ENCODE measurements at regions not wholly inside any gene's neighbourhood (a gene's known extent, or its start where the extent isn't known, plus 50 kb on each side); places are given as distances from the start of the nearest gene placed in this dataset.

DNA sequence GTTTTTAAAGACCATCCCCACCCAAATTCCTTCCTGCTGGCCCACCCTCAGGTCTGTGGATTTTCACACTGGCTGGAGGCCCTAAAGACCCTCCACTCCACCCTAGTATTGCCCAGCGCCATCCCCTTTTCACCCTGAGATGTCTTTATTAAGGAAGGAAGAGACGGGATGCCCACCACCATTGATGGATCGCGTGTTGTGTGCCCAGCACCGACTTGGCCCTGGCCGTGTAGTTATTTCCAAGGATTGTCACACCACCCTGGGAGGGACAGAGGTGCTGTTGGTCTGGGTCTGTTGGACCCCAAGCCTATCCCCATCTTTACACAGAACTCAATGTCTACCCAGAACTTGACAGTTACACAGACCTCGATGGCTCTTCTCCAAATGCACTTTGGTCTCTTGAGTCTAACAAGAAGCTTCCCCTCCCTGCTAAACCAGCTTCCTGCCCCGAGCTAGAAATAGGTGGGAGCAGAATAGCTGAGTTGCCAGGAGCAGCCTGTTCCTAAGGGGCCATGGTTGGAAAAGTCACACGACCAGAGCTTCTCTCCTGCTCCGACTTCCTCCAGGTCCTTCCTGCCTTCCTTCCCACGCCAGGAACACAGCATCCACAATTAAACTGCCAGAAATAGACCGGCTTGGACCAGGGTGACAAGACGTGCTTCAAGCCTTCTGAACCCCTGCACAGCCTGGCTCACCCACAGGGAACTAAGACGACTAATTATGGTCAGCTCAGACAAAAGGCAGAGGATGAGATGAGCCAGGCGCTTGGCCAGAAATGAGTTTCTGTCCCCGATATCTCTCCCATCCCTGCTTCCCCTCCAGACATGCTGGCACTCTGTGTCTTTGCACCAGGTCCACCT lies 139.5 kb upstream of the CHST15 start:
- ATAC-seq (replicated peaks) = peak; percentile 16
- no peak for DNase-seq
- H3K27ac Mint-ChIP-seq = no peak overlapping the region

DNA sequence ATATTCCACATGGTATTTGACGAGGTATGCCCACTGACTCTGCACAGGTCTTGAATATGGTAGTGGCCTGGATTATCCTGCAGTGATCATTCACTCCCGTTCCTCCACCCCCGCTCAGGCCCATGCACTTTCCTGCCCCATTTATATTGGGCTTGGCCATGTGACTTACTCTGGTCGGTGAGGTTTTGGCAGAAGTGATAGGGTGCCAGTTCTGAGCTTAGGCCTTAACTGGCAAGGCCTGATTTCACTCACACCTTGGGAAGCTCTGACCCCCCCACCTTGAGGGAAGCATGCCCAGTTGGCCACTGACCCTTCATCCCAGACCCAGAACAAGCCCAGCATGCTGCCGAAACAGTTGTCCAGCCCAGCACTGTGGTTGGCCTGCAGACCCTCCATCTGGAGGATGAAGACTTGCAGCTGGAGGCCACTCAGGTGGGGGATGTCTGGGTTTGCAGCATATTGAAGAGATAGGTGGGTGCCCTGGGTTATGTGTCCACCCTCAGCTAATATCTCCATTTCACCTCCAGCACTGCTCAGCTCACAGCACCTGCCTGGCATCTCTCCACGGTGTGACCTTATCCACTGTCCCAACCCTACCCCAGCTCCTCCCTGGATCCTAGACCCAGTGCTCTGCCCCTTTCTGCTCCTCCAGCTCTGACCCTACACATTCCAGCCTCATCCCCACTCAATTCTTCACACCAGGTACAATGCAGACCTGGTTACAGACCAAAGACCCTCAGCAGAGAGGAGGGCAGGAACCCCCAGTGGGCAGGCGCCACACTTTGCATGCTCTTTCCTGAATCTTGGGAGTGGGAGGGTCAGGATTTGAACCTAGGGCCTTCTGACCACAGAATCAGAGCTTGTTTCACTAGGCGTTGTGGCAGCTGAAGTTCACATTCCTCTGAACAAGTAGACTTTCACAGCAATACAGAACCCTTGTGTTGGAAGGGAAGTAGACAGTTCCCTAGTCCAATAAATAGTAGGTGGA lies 138.1 kb upstream of the CHST15 start:
- Mint-ChIP-seq H3K9me3 (peaks cover 6 to 13% of the 10 kb centered on the region in 2 donors), H3K27ac (peak overlapping the region; percentile 92 to 94), H3K36me3 (ENCODE audit: insufficient read depth) (peaks cover 56% of the 10 kb centered on the region), H3K4me1 (ENCODE audit: low read depth in 2 of 2) (peaks cover 0 to 5% of the 10 kb centered on the region in 2 donors), H3K27me3 (peaks cover 0 to 15% of the 10 kb centered on the region in 2 donors), H3K4me3 (peak overlapping the region; percentile 48 to 61)
- peak; percentile 75 for ATAC-seq (replicated peaks)
- DNase-seq = peak; percentile 48 to 65 (median 59)

More for the DNA sequence above, 139.5 kb upstream of the CHST15 start:
- peaks cover 0 to 1% of the 10 kb centered on the region in 2 donors for H3K4me1 Mint-ChIP-seq (ENCODE audit: low read depth in 2 of 2)
- peaks cover 0 to 15% of the 10 kb centered on the region in 2 donors for H3K27me3 Mint-ChIP-seq
- H3K9me3 Mint-ChIP-seq = peaks cover 0 to 2% of the 10 kb centered on the region in 2 donors
- peaks cover 41% of the 10 kb centered on the region for H3K36me3 Mint-ChIP-seq (ENCODE audit: insufficient read depth)
- no peak overlapping the region for H3K4me3 Mint-ChIP-seq

DNA sequence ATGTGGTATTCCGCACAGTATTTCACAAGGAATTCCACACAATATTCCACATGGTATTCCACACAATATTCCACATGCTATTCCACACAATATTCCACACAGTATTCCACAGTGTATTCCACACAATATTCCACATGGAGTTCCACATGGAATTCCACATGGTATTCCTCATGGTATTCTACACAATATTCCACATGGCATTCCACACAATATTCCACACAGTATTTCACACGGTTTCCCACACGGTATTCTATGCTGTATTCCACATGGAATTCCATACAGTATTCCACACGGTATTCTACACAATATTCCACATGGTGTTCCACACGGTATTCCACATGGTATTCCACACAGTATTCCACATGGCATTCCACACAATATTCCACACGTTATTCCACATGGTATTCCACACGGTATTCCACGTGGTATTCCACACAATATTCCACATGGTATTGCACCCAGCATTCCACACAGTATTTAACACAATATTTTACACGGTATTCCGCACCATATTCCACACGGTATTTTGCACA lies 137.3 kb upstream of the CHST15 start:
- Mint-ChIP-seq H3K27ac (peak overlapping the region; percentile 92 to 94), H3K4me3 (peak overlapping the region; percentile 48 to 61), H3K36me3 (ENCODE audit: insufficient read depth) (peaks cover 63% of the 10 kb centered on the region), H3K9me3 (peaks cover 9 to 21% of the 10 kb centered on the region in 2 donors), H3K27me3 (peaks cover 0 to 7% of the 10 kb centered on the region in 2 donors), H3K4me1 (ENCODE audit: low read depth in 2 of 2) (peaks cover 3 to 8% of the 10 kb centered on the region in 2 donors)
- DNase-seq (no peak), ATAC-seq (replicated peaks) (no peak)

DNA sequence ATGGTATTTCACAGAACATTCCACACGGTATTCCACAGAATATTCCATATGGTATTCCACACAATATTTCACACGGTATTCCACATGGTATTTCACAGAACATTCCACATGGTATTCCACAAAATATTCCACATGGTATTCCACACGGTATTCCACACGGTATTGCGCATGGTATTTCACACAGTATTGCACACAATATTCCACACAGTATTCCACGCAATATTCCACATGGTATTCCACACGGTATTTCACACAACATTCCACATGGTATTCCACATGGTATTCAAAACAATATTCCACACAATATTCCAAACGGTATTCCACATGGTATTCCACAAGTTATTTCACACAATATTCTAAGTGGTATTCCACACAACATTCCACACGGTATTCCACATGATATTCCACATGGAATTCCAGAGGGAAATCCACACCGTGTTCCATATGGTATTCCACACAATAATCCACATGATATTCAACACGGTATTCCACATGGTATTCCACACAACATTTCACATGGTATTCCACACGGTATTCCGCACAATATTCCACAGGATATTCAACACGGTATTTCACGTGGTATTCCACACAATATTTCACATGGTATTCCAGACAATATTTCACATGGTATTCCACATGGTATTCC lies 136.7 kb upstream of the CHST15 start:
- Mint-ChIP-seq H3K4me1 (ENCODE audit: low read depth in 2 of 2) (peaks cover 3 to 8% of the 10 kb centered on the region in 2 donors), H3K27ac (peak overlapping the region; percentile 79 to 94), H3K36me3 (ENCODE audit: insufficient read depth) (peaks cover 69% of the 10 kb centered on the region), H3K9me3 (peaks cover 9 to 22% of the 10 kb centered on the region in 2 donors), H3K4me3 (peak overlapping the region in 1 of 2 donors; percentile 25), H3K27me3 (peaks cover 0 to 1% of the 10 kb centered on the region in 2 donors)
- ATAC-seq (replicated peaks) = no peak
- DNase-seq = no peak

DNA sequence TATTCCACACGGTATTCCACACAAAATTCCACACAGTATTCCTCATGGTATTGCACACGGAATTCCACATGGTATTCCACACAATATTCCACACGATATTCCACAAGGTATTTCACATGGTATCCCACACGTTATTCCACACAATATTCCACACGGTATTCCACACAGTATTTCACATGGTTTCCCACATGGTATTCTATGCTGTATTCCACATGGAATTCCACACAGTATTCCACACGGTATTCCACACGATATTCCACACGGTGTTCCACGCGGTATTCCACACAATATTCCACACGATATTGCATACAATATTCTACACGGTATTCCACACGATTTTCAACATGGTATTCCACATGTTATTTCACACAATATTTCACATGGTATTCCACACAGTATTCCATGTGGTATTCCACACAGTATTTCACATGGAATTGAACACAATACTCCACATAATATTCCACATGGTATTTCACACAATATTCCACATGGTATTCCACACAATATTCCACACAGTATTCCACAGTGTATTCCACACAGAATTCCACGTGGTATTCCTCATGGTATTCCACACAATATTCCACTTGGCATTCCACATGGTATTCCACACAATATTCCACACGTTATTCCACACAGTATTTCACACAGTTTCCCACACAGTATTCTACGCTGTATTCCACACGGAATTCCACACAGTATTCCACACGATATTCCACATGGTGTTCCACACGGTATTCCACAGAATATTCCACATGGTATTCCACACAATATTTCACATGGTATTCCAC lies 136.0 kb upstream of the CHST15 start:
- Mint-ChIP-seq H3K9me3 (peaks cover 9 to 22% of the 10 kb centered on the region in 2 donors), H3K4me1 (ENCODE audit: low read depth in 2 of 2) (peaks cover 3 to 8% of the 10 kb centered on the region in 2 donors), H3K27ac (peak overlapping the region; percentile 79 to 94), H3K36me3 (ENCODE audit: insufficient read depth) (peaks cover 69% of the 10 kb centered on the region), H3K27me3 (no peaks in the 10 kb centered on the region), H3K4me3 (peak overlapping the region in 1 of 2 donors; percentile 25)
- DNase-seq (no peak), ATAC-seq (replicated peaks) (no peak)

DNA sequence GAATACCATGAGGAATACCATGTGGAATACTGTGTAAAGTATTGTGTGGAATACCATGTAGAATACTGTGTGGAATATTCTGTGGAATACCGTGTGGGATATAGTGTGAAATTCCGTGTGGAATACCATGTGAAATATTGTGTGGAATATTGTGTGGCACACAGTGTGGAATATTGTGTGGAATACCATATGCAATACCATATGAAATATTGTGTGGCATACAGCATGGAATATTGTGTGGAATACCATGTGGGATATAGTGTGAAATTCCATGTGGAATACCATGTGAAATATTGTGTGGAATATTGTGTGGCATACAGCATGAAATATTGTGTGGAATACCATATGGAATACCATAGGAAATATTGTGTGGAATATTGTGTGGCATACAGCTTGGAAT lies 135.1 kb upstream of the CHST15 start:
- peaks cover 9 to 22% of the 10 kb centered on the region in 2 donors for H3K9me3 Mint-ChIP-seq
- H3K36me3 Mint-ChIP-seq (ENCODE audit: insufficient read depth) = peaks cover 69% of the 10 kb centered on the region
- no peaks in the 10 kb centered on the region for H3K27me3 Mint-ChIP-seq
- ATAC-seq (replicated peaks) (no peak), DNase-seq (no peak)
- peak overlapping the region in 1 of 2 donors; percentile 54 for H3K4me3 Mint-ChIP-seq
- peak overlapping the region; percentile 52 to 96 for H3K27ac Mint-ChIP-seq
- peaks cover 3 to 8% of the 10 kb centered on the region in 2 donors for H3K4me1 Mint-ChIP-seq (ENCODE audit: low read depth in 2 of 2)

DNA sequence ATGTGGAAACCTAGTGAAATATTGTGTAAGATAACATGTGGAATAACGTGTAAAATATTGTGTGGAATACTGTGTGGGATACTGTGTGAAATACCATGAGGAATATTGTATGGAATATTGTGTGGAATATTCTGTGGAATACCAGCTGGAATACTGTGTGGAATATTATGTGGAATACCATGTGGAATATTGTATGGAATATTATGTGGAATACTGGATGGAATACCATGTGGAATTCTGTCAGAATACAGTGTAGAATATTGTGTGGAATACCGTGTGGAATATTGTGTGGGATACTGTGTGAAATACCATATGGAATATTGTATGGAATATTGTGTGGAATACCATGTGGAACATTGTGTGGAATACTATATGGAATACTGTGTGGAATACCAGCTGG lies 134.6 kb upstream of the CHST15 start:
- Mint-ChIP-seq H3K27ac (peak overlapping the region; percentile 96 to 98), H3K36me3 (ENCODE audit: insufficient read depth) (peaks cover 69% of the 10 kb centered on the region), H3K9me3 (peaks cover 9 to 22% of the 10 kb centered on the region in 2 donors), H3K4me1 (ENCODE audit: low read depth in 2 of 2) (peaks cover 3 to 8% of the 10 kb centered on the region in 2 donors), H3K27me3 (no peaks in the 10 kb centered on the region), H3K4me3 (peak overlapping the region; percentile 37 to 54)
- DNase-seq = no peak
- no peak for ATAC-seq (replicated peaks)

DNA sequence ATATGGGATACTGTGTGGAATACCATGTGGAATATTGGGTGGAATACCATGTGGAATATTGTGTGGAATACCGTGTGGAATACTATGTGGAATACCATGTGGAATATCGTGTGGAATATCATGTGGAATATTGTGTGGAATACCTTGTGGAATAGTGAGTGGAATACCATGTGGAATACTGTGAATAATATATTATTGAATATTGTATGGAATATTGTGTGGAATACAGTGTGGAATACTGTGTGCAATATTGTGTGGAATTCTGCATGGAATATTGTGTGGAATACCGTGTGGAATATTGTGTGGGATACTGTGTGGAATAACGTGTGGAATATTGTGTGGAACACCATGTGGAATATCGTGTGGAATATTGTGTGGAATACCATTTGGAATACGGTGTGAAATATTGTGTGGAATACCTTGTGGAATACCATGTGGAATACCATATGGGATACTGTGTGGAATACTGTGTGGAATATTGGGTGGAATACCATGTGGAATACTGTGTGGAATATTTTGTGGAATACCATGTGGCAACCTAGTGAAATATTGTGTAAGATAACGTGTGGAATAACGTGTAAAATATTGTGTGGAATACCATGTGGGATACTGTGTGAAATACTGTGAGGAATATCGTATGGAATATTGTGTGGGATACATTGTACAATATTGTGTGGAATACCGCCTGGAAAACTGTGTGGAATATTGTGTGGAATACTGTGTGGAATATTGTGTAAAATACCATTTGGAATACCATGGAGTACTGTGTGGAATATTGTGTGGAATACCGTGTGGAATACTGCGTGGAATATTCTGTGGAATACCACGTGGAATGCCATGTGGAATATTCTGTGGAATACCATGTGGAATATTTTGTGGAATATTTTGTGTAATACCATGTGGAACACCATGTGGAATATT lies 133.9 kb upstream of the CHST15 start:
- ATAC-seq (replicated peaks) (no peak), DNase-seq (no peak)
- Mint-ChIP-seq H3K4me1 (ENCODE audit: low read depth in 2 of 2) (peaks cover 3 to 8% of the 10 kb centered on the region in 2 donors), H3K36me3 (ENCODE audit: insufficient read depth) (peaks cover 66% of the 10 kb centered on the region), H3K9me3 (peaks cover 9 to 22% of the 10 kb centered on the region in 2 donors), H3K4me3 (peak overlapping the region; percentile 37 to 54), H3K27ac (peak overlapping the region; percentile 96 to 98), H3K27me3 (no peaks in the 10 kb centered on the region)

DNA sequence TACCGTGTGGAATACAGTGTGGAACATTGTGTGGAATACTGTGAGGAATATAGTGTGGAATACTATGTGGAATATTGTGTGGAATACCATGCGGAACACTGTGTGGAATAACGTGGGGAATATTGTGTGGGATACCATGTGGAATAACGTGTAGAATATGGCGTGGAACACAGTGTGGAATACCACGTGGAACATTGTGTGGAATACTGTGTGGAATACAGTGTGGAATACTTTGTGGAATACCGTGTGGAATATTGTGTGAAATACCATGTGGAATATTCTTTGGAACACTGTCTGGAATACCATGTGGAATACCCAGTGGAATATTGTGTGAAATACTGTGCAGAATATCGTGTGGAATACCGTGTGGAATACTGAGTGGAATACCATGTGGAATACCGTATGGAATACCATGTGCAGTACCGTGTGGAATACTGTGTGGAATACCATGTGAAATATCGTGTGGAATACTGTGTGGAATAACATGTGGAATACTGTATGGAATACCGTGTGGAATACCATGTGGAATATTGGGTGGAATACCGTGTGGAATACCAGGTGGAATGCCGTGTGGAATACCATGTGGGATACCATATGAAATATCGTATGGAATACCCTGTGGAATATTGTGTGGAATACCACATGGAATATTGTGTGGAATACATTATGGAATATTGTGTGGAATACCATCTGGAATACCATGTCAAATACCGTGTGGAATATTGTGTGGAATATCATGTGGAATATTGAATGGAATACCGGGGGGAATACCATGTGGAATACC lies 133.1 kb upstream of the CHST15 start:
- Mint-ChIP-seq H3K9me3 (peaks cover 9 to 22% of the 10 kb centered on the region in 2 donors), H3K4me3 (peak overlapping the region; percentile 64 to 82), H3K27me3 (no peaks in the 10 kb centered on the region), H3K4me1 (ENCODE audit: low read depth in 2 of 2) (peaks cover 3 to 8% of the 10 kb centered on the region in 2 donors), H3K27ac (peak overlapping the region; percentile 96 to 98), H3K36me3 (ENCODE audit: insufficient read depth) (peaks cover 62% of the 10 kb centered on the region)
- ATAC-seq (replicated peaks) (no peak), DNase-seq (peak in 1 of 3 experiments; percentile 21)

DNA sequence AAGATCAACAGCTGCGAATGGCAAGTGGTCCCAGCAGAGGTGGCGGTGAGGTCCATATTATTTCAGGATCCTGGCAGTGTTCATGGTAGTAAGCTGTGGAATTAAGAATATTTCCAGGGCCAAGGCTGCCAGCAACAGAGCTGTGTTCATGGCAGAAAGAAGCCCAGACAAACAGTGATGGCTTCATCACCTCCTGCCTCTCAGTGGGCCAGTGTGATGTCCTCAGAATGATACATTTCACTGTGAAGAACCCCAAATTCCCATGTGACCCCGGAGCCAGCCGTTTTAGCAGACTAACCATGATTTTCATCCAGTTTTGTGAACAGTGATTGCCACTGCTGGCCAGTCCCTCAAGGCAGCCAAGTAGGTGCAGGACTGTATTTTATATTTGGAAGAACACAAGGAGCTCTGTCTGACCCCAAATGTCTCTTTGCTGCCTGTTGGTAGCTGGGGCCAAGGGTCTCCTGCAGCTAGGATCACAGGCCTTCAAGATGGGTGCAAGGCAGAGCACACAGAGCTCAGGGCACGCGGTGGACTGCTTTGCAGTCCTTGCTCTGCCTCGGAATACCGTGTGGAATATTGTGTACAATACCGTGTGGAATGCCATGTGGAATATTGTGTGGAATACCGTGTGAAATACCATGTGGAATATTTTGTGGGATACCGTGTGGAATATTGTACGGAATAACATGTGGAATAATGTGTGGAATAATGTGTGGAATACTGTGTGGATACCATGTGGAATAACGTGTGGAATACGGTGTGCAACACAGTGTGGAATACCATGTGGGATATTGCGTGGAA lies 132.3 kb upstream of the CHST15 start:
- peak; percentile 61 for ATAC-seq (replicated peaks)
- peak; percentile 20 to 49 (median 21) for DNase-seq
- Mint-ChIP-seq H3K4me1 (ENCODE audit: low read depth in 2 of 2) (peaks cover 3 to 8% of the 10 kb centered on the region in 2 donors), H3K4me3 (peak overlapping the region; percentile 64 to 82), H3K9me3 (peaks cover 7 to 22% of the 10 kb centered on the region in 2 donors), H3K27ac (peak overlapping the region; percentile 96 to 98), H3K36me3 (ENCODE audit: insufficient read depth) (peaks cover 54% of the 10 kb centered on the region), H3K27me3 (peaks cover 0 to under 1% of the 10 kb centered on the region in 2 donors)

Data from effector memory CD8-positive, alpha-beta T cell (primary cell).